Common myeloid progenitor, CD34-positive (primary cell): ENCODE measurements at regions not wholly inside any gene's neighbourhood (a gene's known extent, or its start where the extent isn't known, plus 50 kb on each side); places are given as distances from the start of the nearest gene placed in this dataset.

ENCODE experiments used
- CTCF ChIA-PET: fragments of 350-600 bp; sonication (Branson Sonifier 250); formaldehyde crosslinking; loops from one replicate; lab custom pipeline; 2021; ENCODE audit warnings: antibody characterized with exemption; lab: Charles Lee
- POLR2A ChIA-PET: fragments of 350-600 bp; sonication (Branson Sonifier 250); formaldehyde crosslinking; loops from one replicate; lab custom pipeline; 2021; ENCODE audit warnings: antibody characterized with exemption; lab: Charles Lee
- DNase-seq, 3 donors: peaks; one replicate each; pipeline versions ENCODE4 v3.0.0 to v3.0.0-alpha.2; 2013
- H3K27ac ChIP-seq, 2 experiments: 1 replicate in 1 of 2; 2 replicates in 1 of 2; pipeline ENCODE4 v1.7.0; 2013; ENCODE audit warnings: inconsistent platforms in 2 of 2, low read length in 2 of 2, mild to moderate bottlenecking in 2 of 2, low read depth in 1 of 2, moderate library complexity in 1 of 2; ENCODE audit not compliant: severe bottlenecking in 2 of 2, insufficient read depth in 1 of 2, poor library complexity in 1 of 2
- H3K27me3 ChIP-seq, 5 experiments: replicated peaks in 2 of 5; 1 replicate in 3 of 5; 2 replicates in 2 of 5; pipeline versions ENCODE4 v1.6.1 to v1.7.0; 2013; ENCODE audit warnings: low read length in 4 of 5, mild to moderate bottlenecking in 2 of 5, moderate library complexity in 2 of 5, inconsistent platforms in 1 of 5; ENCODE audit not compliant: insufficient read depth in 5 of 5, control insufficient read depth in 4 of 5
- H3K36me3 ChIP-seq, 4 experiments: 1 replicate in 2 of 4; 2 replicates in 2 of 4; pipeline versions ENCODE4 v1.6.1 to v1.7.0; 2013; ENCODE audit warnings: low read length in 3 of 4, control low read depth in 1 of 4, mild to moderate bottlenecking in 1 of 4; ENCODE audit not compliant: control insufficient read depth in 4 of 4, insufficient read depth in 4 of 4
- H3K4me1 ChIP-seq, 4 experiments: 1 replicate in 3 of 4; 2 replicates in 1 of 4; pipeline versions ENCODE4 v1.6.1 to v1.7.1; 2013; ENCODE audit warnings: low read length in 3 of 4, mild to moderate bottlenecking in 3 of 4, control low read depth in 1 of 4, inconsistent platforms in 1 of 4, moderate library complexity in 1 of 4; ENCODE audit not compliant: control insufficient read depth in 4 of 4, insufficient read depth in 4 of 4; ENCODE audit errors: control extremely low read depth in 1 of 4
- H3K4me3 ChIP-seq, 7 experiments: 1 replicate in 4 of 7; 2 replicates in 3 of 7; pipeline versions ENCODE4 v1.5.1 to v1.7.0; 2013; ENCODE audit warnings: mild to moderate bottlenecking in 7 of 7, low read length in 6 of 7, moderate library complexity in 6 of 7, inconsistent platforms in 2 of 7, low read depth in 2 of 7, control low read depth in 1 of 7; ENCODE audit not compliant: insufficient read depth in 4 of 7, control insufficient read depth in 1 of 7; ENCODE audit errors: extremely low read depth in 1 of 7
- H3K9me3 ChIP-seq, 5 experiments: 1 replicate in 4 of 5; 2 replicates in 1 of 5; pipeline versions ENCODE4 v1.6.1 to v1.7.1; 2013; ENCODE audit warnings: low read length in 4 of 5, mild to moderate bottlenecking in 2 of 5, inconsistent platforms in 1 of 5, low read depth in 1 of 5, moderate library complexity in 1 of 5; ENCODE audit not compliant: control insufficient read depth in 4 of 5, insufficient read depth in 2 of 5; ENCODE audit errors: control extremely low read depth in 1 of 5
- WGBS: methylation state at CpG from one replicate; pipeline ENCODE4 v1.1.5; 2013; ENCODE audit not compliant: insufficient coverage; 5-methylcytosine and 5-hydroxymethylcytosine counted together

DNA sequence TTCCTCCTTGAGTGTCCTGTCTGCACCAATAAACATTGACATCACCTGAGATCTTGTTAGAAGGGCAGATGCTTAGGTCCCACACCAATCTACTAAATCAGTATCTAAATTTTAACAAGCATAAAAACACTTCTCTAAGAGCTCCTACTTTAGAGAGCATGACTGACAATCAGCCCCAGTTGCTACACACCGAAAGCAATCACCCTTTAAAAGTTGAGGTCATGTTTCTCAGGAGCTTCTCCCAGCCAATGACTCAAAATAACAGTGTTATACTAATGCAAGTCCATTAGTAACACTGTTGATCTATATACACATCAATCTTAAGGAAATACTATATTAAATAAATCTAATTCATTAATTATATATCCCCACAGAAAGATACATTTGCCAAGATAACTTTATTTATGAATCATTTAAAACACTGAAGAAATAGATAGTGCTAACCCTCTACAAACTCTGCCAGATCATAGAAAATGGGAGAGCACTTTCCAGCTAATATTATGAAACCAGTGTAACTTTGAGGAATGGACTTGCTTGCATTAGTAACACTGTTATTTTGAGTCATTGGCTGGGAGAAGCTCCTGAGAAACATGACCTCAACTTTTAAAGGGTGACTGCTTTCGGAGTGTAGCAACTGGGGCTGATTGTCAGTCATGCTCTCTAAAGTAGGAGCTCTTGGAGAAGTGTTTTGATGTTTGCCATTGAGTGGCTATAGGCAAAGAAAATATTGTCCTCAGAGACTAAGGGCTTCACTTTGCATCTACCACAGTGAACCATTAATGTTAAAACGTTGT, 109.8 kb upstream of the HDX start:
- H3K27ac ChIP-seq: no peak overlapping the region
- CTCF ChIA-PET: no interaction called here
- no peaks in the 10 kb centered on the region for H3K4me1 ChIP-seq
- H3K9me3 ChIP-seq: no peaks in the 10 kb centered on the region
- no peaks in the 10 kb centered on the region for H3K36me3 ChIP-seq
- H3K27me3 ChIP-seq: no peaks in the 10 kb centered on the region
- POLR2A ChIA-PET: no interaction called here
- no peak overlapping the region for H3K4me3 ChIP-seq
- WGBS: no CpG with 5 or more reads among the region's 3 CpGs
- DNase-seq: no peak

DNA sequence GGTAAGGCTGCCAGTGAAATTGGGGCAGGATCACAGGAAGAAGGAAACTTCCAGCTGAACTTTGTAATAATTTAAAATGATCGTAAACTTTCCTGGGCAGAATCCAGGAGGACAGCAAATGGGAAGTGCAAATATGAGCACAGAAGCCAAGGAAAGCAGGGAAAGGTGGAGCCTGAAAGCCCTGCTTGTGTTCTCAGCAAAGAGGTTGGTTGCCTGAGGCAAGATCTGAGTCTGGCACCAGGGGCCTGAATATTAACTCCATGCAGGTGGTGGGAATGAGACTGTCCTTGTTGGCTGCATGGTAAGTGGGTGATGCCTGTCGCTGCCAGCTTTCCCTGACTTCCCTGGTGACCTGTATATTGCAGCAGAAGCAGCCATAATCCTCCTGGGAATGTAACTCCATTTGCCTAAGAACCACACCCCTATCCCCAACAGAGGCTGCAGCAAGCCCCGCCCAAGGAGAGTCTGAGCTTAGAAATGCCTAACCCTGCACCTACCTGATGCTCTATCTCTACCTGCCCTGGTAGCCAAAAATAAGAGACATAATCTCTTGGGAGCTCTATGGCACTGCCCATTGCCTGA, 132.0 kb upstream of the HDX start:
- CTCF ChIA-PET: no interaction called here
- WGBS: 69% methylated on average over 2 of the region's 3 CpGs

DNA sequence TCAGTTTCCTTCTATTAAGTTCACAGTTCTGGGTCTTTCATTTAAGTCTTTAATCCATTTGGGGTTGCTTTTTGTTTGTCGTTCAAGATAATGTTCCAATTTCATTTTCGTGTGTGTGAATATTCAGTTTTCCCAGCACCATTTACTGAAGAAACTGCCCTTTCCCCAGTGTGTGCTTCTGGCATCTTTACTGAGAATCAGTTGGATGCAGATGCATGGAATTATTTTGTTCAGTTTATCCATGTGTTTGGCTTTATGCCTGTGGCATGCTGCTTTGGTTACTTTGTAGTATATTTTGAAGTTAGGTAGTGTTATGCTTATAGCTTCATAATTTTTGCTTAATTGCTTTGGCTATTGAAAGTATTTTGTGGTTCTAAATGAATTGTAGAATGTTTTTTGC, 163.8 kb upstream of the HDX start:
- ChIA-PET CTCF (no interaction called here), POLR2A (no interaction called here)
- DNase-seq: no peak
- H3K9me3 ChIP-seq: no peaks in the 10 kb centered on the region
- no peaks in the 10 kb centered on the region for H3K4me1 ChIP-seq
- WGBS: no CpG with 5 or more reads among the region's 2 CpGs
- H3K27ac ChIP-seq: no peak overlapping the region
- H3K36me3 ChIP-seq: no peaks in the 10 kb centered on the region
- H3K4me3 ChIP-seq: no peak overlapping the region
- H3K27me3 ChIP-seq: no peaks in the 10 kb centered on the region

More for the DNA sequence above, 132.0 kb upstream of the HDX start:
- no peaks in the 10 kb centered on the region for H3K27me3 ChIP-seq
- DNase-seq: no peak
- H3K4me1 ChIP-seq: peaks cover 0 to 2% (median 0%) of the 10 kb centered on the region in 4 experiments
- no peak overlapping the region for H3K27ac ChIP-seq
- no peaks in the 10 kb centered on the region for H3K36me3 ChIP-seq
- POLR2A ChIA-PET: no interaction called here
- no peaks in the 10 kb centered on the region for H3K9me3 ChIP-seq
- no peak overlapping the region for H3K4me3 ChIP-seq

DNA sequence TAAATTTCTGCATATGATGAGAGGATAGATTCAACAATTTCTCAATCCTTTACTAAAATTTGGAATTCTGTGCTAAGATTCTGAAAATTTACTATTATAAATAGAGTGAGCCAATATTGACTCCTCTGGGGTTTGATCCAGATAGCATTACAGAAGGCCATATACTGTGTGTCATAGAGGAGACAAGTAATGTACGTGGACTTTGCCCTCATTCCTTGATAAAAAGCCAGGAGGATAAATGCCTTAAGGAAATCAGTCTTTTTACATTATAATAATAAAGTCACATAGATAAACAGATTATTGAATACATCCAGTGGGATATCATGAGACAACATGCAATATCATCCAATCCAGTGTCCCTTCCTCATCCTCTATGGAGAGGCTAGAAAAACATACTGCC, 188.0 kb upstream of the HDX start:
- no peak overlapping the region for H3K4me3 ChIP-seq
- no CpG with 5 or more reads among the region's 1 CpG for WGBS
- H3K27me3 ChIP-seq: no peaks in the 10 kb centered on the region
- H3K36me3 ChIP-seq: no peaks in the 10 kb centered on the region
- no peaks in the 10 kb centered on the region for H3K9me3 ChIP-seq
- no peak overlapping the region for H3K27ac ChIP-seq
- DNase-seq: no peak
- ChIA-PET POLR2A (no interaction called here), CTCF (no interaction called here)
- H3K4me1 ChIP-seq: no peaks in the 10 kb centered on the region

DNA sequence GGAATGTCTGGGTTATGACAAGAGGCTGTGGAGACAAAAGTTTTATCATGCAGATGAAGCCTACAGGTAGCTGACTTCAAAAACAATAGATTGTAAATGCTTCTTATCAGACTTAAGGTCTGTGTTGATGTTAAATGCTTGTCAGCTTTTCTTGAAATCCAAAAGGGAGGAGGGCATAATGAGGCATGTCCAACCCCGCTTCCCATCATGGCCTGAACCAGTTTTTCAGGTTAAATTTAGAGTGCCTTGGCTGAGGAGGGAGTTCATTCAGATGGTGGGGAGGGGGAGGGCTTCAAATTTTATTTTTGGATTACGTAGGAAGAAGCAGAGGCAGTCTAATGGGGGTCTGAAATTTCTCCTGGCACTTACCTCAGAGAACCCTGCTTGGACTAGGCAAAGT, 207.7 kb upstream of the HDX start:
- no peaks in the 10 kb centered on the region for H3K9me3 ChIP-seq
- DNase-seq: no peak
- H3K4me1 ChIP-seq: no peaks in the 10 kb centered on the region
- no peak overlapping the region for H3K4me3 ChIP-seq
- ChIA-PET CTCF (no interaction called here), POLR2A (no interaction called here)
- peaks cover 0 to 14% (median 0%) of the 10 kb centered on the region in 5 experiments for H3K27me3 ChIP-seq
- 73% methylated on average over 2 of the region's 2 CpGs for WGBS
- H3K36me3 ChIP-seq: no peaks in the 10 kb centered on the region
- H3K27ac ChIP-seq: no peak overlapping the region

DNA sequence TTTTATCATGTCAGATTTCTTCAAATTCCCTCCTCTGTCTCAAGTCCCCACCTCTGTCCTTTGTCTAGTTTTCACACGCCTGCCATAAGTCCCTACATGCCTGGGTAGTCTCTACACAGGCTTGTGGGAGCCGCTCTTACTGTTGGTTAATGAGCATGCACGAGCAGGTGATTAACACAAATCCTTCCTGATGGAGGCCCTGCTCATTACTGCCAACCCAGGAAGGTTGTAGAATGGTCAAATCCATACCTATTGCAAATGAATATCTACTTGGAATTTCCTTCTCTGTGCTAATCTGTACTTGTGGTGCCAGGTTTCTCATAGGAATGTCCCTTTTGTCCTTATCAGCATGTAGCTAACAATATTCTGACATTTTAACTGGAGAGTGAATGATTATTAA, 208.4 kb upstream of the HDX start:
- ChIA-PET POLR2A (no interaction called here), CTCF (no interaction called here)
- no peak overlapping the region for H3K27ac ChIP-seq
- peaks cover 0 to 14% (median 2%) of the 10 kb centered on the region in 5 experiments for H3K27me3 ChIP-seq
- DNase-seq: no peak
- H3K36me3 ChIP-seq: no peaks in the 10 kb centered on the region
- H3K4me1 ChIP-seq: no peaks in the 10 kb centered on the region
- H3K4me3 ChIP-seq: no peak overlapping the region
- 33% methylated on average over 1 of the region's 3 CpGs for WGBS
- H3K9me3 ChIP-seq: no peaks in the 10 kb centered on the region

DNA sequence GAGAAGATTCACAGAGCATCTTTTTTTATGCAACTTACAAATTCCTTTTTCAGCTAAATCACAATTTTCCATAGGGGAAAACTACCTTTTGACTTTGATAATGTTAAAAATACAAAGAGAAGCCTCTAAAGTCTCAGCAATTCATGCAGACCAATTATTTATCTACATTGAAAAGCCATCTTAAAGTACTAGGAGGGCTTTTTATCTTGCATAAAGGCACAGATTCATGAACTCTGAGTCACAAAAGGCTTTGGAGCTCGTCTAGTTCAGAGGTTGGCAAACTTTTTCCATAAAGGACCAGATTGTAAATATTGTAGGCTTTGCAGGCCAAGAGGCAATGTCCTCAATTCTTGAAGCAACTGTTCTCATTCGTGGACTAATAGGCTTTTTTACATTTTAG, 210.4 kb upstream of the HDX start:
- Histone ChIP-seq H3K4me3 (no peak overlapping the region), H3K27me3 (peaks cover 0 to 20% (median 7%) of the 10 kb centered on the region in 5 experiments), H3K27ac (no peak overlapping the region), H3K9me3 (no peaks in the 10 kb centered on the region), H3K4me1 (no peaks in the 10 kb centered on the region), H3K36me3 (no peaks in the 10 kb centered on the region)
- no peak for DNase-seq
- WGBS: 43% methylated on average over 1 of the region's 2 CpGs
- CTCF ChIA-PET: no interaction called here
- POLR2A ChIA-PET: no interaction called here
